ENCODE measurements at regions not wholly inside any gene's neighbourhood (a gene's known extent, or its start where the extent isn't known, plus 50 kb on each side); places are given as distances from the start of the nearest gene placed in this dataset.

- H3K36me3 ChIP-seq (ENCODE audit: insufficient read depth) = no peaks in the 10 kb centered on the region
- DNase-seq (ENCODE audit: extremely low spot score) = no peak
- H3K4me3 ChIP-seq (ENCODE audit: low read depth, low read length) = no peak overlapping the region
- WGBS = 58% methylated on average over 4 of the region's 4 CpGs
- H3K27ac ChIP-seq (ENCODE audit: low read depth) = no peak overlapping the region
- H3K4me1 ChIP-seq (ENCODE audit: insufficient read depth) = no peaks in the 10 kb centered on the region
Observed at GRCh38 chr1:108082738-108083562, 117.2 kb downstream of the SLC25A24 start.

DNA sequence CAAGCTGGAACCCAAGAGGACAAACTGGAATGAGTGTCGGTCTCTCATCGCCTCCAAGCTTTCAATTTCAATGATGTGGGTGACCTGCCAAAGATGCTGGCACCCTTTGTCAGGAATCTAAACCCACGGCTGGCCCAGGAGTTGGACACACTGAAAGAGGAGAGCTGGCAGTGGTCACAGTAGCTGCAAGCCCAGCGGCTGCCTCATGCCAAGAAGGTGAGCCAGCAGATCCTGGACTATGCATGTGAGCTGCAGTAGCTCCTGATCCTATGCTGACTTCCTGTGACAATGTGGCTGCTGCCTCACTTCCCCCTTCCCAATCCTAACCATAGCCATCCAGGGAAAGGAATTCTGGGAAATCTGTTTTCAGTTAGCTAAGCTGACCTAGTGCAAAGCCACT lies 117.0 kb upstream of the VAV3 start:
- WGBS = 90% methylated on average over 4 of the region's 4 CpGs
- Histone ChIP-seq H3K4me1 (ENCODE audit: insufficient read depth) (no peaks in the 10 kb centered on the region), H3K36me3 (ENCODE audit: insufficient read depth) (no peaks in the 10 kb centered on the region), H3K4me3 (ENCODE audit: low read depth, low read length) (no peak overlapping the region), H3K27ac (ENCODE audit: low read depth) (no peak overlapping the region)
- DNase-seq (ENCODE audit: extremely low spot score) = no peak

GRCh38 chr1:108080448-108080847 lies 115.5 kb upstream of the VAV3 start:
- H3K36me3 ChIP-seq (ENCODE audit: insufficient read depth) = no peaks in the 10 kb centered on the region
- DNase-seq (ENCODE audit: extremely low spot score) = no peak
- no peak overlapping the region for H3K27ac ChIP-seq (ENCODE audit: low read depth)

GRCh38 chr1:108079440-108080025 lies 114.6 kb upstream of the VAV3 start:
- DNase-seq (ENCODE audit: extremely low spot score) = no peak
- H3K4me3 ChIP-seq (ENCODE audit: low read depth, low read length) = no peak overlapping the region
- H3K36me3 ChIP-seq (ENCODE audit: insufficient read depth) = no peaks in the 10 kb centered on the region
- no peak overlapping the region for H3K27ac ChIP-seq (ENCODE audit: low read depth)
- H3K4me1 ChIP-seq (ENCODE audit: insufficient read depth) = no peaks in the 10 kb centered on the region
- WGBS = 30% methylated on average over 6 of the region's 6 CpGs

More at GRCh38 chr1:108080448-108080847, 115.5 kb upstream of the VAV3 start:
- H3K4me3 ChIP-seq (ENCODE audit: low read depth, low read length) = no peak overlapping the region
- H3K4me1 ChIP-seq (ENCODE audit: insufficient read depth) = no peaks in the 10 kb centered on the region

GRCh38 chr1:108077991-108078390 lies 113.0 kb upstream of the VAV3 start:
- WGBS = 83% methylated on average over 2 of the region's 2 CpGs
- no peak overlapping the region for H3K4me3 ChIP-seq (ENCODE audit: low read depth, low read length)
- no peak for DNase-seq (ENCODE audit: extremely low spot score)
- no peaks in the 10 kb centered on the region for H3K36me3 ChIP-seq (ENCODE audit: insufficient read depth)
- no peaks in the 10 kb centered on the region for H3K4me1 ChIP-seq (ENCODE audit: insufficient read depth)
- no peak overlapping the region for H3K27ac ChIP-seq (ENCODE audit: low read depth)

DNA sequence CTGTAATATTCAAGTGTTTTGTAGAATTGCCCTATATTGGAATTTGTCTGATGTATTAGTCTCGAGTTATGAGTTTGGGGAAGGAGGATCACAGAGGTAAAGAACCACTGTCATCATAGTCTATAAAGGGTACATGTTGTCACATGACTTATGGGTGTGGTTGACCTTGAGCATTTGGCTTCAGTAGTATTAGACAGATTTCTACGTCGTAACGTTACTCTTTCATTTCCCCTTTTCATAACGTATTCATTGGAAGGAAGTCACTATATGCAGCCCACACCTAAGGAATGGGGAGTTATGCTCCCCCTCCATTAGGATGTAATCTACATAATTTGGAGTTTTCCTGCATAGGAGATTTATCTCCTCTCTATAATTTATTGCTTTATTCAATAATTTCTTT lies 110.1 kb upstream of the VAV3 start:
- DNase-seq (ENCODE audit: extremely low spot score) = no peak
- 52% methylated on average over 5 of the region's 5 CpGs for WGBS
- H3K4me1 ChIP-seq (ENCODE audit: insufficient read depth) = no peaks in the 10 kb centered on the region
- no peaks in the 10 kb centered on the region for H3K36me3 ChIP-seq (ENCODE audit: insufficient read depth)
- no peak overlapping the region for H3K27ac ChIP-seq (ENCODE audit: low read depth)
- H3K4me3 ChIP-seq (ENCODE audit: low read depth, low read length) = no peak overlapping the region

DNA sequence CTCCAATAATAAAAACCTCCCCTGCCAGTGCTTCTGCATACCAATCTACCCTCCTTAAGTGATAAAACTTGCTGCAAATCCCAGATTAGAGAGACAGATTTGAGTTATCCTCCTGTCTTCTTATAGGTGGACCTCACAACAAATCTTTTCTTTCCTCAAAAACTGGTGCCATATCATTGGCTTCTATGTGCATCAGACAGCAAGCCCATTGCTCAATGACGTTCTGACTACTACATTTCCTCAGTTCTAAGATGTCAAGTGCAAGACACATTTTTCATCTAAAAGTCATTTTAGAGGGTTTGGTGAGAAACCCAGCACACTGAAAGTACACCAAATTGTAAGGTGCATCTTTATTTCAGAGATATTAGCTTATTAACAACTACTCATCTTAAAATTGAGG lies 107.8 kb upstream of the VAV3 start:
- no peak for DNase-seq (ENCODE audit: extremely low spot score)
- Histone ChIP-seq H3K4me1 (ENCODE audit: insufficient read depth) (no peaks in the 10 kb centered on the region), H3K4me3 (ENCODE audit: low read depth, low read length) (no peak overlapping the region), H3K36me3 (ENCODE audit: insufficient read depth) (no peaks in the 10 kb centered on the region), H3K27ac (ENCODE audit: low read depth) (no peak overlapping the region)
- WGBS = 48% methylated on average over 1 of the region's 1 CpG

DNA sequence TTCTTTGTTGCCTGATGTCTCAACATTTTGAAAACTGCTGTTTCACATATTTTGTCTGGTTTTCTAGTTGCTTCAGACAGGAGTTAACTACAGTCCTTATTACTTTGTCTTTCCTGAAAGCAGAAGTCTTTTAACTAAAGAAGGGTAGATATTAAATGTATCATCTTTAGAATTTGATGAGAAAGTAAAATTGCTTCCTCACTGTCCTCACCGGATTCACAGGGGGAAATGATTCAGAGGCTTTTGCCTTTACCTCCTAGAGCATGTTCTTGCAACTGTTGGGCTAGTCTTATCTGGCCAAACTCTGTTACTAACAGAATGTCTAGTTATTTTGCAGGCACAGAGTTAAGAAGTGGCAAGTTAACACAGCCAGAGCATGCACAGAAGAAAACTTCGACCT lies 107.2 kb upstream of the VAV3 start:
- no peak for DNase-seq (ENCODE audit: extremely low spot score)
- Histone ChIP-seq H3K4me1 (ENCODE audit: insufficient read depth) (no peaks in the 10 kb centered on the region), H3K36me3 (ENCODE audit: insufficient read depth) (no peaks in the 10 kb centered on the region), H3K27ac (ENCODE audit: low read depth) (no peak overlapping the region), H3K4me3 (ENCODE audit: low read depth, low read length) (no peak overlapping the region)
- WGBS = 51% methylated on average over 2 of the region's 2 CpGs

- 80% methylated on average over 2 of the region's 2 CpGs for WGBS
- Histone ChIP-seq H3K4me1 (ENCODE audit: insufficient read depth) (no peaks in the 10 kb centered on the region), H3K4me3 (ENCODE audit: low read depth, low read length) (no peak overlapping the region), H3K36me3 (ENCODE audit: insufficient read depth) (no peaks in the 10 kb centered on the region), H3K27ac (ENCODE audit: low read depth) (no peak overlapping the region)
- no peak for DNase-seq (ENCODE audit: extremely low spot score)
Observed at GRCh38 chr1:108071601-108072000, 106.6 kb upstream of the VAV3 start.

- DNase-seq (ENCODE audit: extremely low spot score) = peak; percentile 25
- Histone ChIP-seq H3K36me3 (ENCODE audit: insufficient read depth) (no peaks in the 10 kb centered on the region), H3K4me1 (ENCODE audit: insufficient read depth) (no peaks in the 10 kb centered on the region), H3K4me3 (ENCODE audit: low read depth, low read length) (no peak overlapping the region), H3K27ac (ENCODE audit: low read depth) (no peak overlapping the region)
- WGBS = 54% methylated on average over 2 of the region's 2 CpGs
Observed at GRCh38 chr1:108070662-108071061, 105.7 kb upstream of the VAV3 start.

DNA sequence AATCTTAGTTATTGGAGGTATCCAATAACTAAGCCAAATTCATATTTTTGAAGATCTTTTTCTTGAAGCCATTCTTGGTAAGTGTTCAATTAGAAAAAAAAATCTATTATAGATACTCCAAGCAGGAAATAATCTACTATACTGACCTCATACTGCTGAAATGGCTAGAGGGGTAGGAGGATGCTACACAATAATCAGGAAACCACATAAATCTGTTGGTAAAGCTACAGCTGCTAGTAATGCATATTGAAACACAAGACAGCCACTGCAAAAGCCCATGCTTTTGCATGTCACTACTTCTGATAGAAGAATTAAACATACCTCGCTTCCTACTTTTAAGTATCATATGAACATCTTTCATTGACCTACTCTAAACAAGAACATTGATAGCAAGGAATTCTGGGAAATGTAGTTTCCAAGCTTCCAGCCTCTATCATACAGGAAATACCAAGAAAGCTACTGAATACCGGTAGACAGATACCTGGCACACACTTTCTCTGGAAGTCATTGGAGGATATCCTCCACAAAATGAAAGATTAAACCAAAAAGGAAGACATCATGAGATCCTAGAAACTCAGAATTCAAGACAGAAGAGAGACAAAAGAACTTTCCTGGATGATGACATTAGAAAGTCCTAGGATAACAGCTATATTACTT lies 103.0 kb upstream of the VAV3 start:
- WGBS = 54% methylated on average over 2 of the region's 2 CpGs
- H3K4me1 ChIP-seq (ENCODE audit: insufficient read depth) = no peaks in the 10 kb centered on the region
- no peaks in the 10 kb centered on the region for H3K36me3 ChIP-seq (ENCODE audit: insufficient read depth)
- DNase-seq (ENCODE audit: extremely low spot score) = no peak
- no peak overlapping the region for H3K27ac ChIP-seq (ENCODE audit: low read depth)
- no peak overlapping the region for H3K4me3 ChIP-seq (ENCODE audit: low read depth, low read length)

DNA sequence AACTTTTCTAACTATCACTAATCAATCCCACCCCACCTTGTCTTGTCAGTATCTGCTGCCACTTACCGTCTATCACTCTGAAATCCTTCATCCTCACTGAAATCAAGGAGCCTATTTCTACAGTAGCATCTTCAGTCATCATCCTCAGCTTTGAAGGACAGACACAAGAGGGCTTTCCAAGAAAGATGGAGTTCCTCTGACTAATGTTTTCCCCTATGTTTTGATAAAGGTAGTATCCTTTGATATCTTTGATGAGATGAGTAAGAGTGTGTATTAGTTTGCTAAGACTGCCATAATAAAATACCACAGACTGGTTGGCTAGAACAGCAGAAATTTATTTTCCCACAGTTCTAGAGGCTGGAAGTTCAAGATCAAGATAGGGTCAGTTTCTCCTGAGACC lies 101.8 kb upstream of the VAV3 start:
- DNase-seq (ENCODE audit: extremely low spot score) = no peak
- no peak overlapping the region for H3K4me3 ChIP-seq (ENCODE audit: low read depth, low read length)
- H3K4me1 ChIP-seq (ENCODE audit: insufficient read depth) = no peaks in the 10 kb centered on the region
- no peak overlapping the region for H3K27ac ChIP-seq (ENCODE audit: low read depth)
- 83% methylated on average over 1 of the region's 1 CpG for WGBS
- H3K36me3 ChIP-seq (ENCODE audit: insufficient read depth) = no peaks in the 10 kb centered on the region

GRCh38 chr1:108064255-108064654 lies 99.3 kb upstream of the VAV3 start:
- Histone ChIP-seq H3K4me3 (ENCODE audit: low read depth, low read length) (no peak overlapping the region), H3K36me3 (ENCODE audit: insufficient read depth) (no peaks in the 10 kb centered on the region), H3K4me1 (ENCODE audit: insufficient read depth) (no peaks in the 10 kb centered on the region), H3K27ac (ENCODE audit: low read depth) (no peak overlapping the region)
- DNase-seq (ENCODE audit: extremely low spot score) = no peak
- WGBS = 97% methylated on average over 1 of the region's 1 CpG

DNA sequence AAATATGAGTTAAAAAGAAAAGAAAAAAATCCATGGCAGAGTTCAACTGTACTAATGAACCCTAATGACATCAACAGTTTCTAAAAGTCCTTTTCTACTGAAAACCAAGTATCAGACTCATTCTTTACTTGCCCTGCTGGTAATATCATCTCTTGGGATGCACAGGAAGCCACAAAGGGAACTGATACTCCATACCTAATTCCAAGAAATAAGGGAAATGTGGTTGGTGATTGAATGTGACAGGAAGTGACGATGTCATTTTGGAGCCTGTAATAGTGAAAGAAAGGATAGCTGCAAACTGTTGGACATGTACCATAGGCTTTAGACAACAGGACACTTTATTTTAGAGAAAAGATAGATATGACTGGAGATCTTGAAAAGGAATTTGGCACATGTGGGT lies 98.7 kb upstream of the VAV3 start:
- DNase-seq (ENCODE audit: extremely low spot score) = no peak
- H3K27ac ChIP-seq (ENCODE audit: low read depth) = no peak overlapping the region
- no peaks in the 10 kb centered on the region for H3K4me1 ChIP-seq (ENCODE audit: insufficient read depth)
- no peak overlapping the region for H3K4me3 ChIP-seq (ENCODE audit: low read depth, low read length)
- no peaks in the 10 kb centered on the region for H3K36me3 ChIP-seq (ENCODE audit: insufficient read depth)
- WGBS = 88% methylated on average over 1 of the region's 1 CpG

Data from urinary bladder (tissue), 3 donors.